GM19238 (cell line): ENCODE measurements at regions not wholly inside any gene's neighbourhood (a gene's known extent, or its start where the extent isn't known, plus 50 kb on each side); places are given as distances from the start of the nearest gene placed in this dataset.

ENCODE experiments used
- DNase-seq: peaks from one replicate; pipeline ENCODE4 v3.0.0; 2011; ENCODE audit warnings: low spot score; ENCODE audit not compliant: insufficient read length

DNA sequence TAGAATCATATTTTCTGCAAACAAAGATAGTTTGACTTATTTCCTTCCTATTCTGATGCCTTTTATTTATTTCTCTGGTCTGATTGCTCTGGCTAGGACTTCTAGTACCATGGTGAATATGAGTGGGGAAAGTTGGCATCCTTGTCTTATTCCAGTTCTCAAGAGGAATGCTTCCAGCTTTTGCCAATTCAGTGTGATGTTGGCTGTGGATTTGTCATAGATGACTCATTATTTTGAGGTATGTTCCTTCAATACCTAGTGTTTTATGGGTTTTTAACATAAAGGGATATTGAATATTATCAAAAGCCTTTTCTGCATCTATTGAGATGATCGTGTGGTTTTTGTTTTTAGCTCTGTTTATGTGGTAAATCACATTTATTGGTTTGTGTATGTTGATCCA is 139.4 kb upstream of the CNTN1 start:
- DNase-seq, result no peak

GRCh38 chr12:40557980-40558379 is 134.3 kb upstream of the CNTN1 start:
- no peak for DNase-seq

GRCh38 chr12:40559865-40560264 is 132.4 kb upstream of the CNTN1 start:
- no peak for DNase-seq

DNA sequence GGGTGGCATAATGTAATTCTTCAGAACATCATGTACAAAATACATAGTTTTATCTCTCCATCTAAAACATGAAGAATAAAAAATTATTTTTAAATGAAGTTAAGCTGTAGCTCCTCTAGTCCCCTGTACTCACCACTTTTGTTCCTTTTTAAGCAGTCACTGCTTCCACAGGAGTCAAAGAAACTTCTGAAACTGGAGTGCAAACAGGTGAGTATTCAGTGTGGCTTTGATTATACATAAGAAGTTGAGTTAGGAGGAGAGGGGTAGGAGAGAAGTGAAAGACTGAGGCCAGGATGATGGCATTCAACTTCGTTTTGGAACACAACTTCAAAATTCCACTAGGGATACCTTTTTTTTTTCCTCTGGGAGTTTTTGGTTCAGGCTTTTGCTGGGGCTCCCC is 131.4 kb upstream of the CNTN1 start:
- DNase-seq, result no peak

DNA sequence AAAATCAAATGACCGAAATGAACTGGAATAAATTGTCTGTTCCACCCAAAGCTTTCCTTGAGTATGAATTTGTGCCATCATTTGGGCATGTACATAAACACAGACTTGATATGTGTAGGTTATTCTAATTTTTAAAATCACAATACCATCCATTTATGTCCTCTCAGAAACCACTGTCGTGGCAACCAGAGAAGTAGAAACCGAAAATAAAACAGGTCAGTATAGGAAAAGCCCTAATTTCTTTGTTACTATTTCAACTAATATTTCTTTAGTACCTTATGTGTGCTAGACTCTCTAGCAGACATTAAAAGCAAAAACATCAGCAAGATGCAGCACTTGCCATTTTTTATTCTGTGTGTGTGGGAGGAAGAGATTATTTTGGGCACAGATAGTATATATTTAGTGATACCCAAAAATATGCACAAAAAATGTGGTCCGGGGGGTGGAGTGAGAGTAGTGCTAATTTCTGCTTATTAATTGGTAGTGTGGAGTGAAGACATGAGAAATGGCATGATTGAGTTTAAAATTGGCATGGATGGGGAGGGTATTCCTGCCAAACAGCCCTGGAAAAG is 130.8 kb upstream of the CNTN1 start:
- DNase-seq, result no peak

GRCh38 chr12:40565029-40565633 is 127.1 kb upstream of the CNTN1 start:
- no peak for DNase-seq

GRCh38 chr12:40566271-40566670 is 126.0 kb upstream of the CNTN1 start:
- DNase-seq, result no peak

GRCh38 chr12:40569626-40570179 is 122.5 kb upstream of the CNTN1 start:
- DNase-seq, result no peak

DNA sequence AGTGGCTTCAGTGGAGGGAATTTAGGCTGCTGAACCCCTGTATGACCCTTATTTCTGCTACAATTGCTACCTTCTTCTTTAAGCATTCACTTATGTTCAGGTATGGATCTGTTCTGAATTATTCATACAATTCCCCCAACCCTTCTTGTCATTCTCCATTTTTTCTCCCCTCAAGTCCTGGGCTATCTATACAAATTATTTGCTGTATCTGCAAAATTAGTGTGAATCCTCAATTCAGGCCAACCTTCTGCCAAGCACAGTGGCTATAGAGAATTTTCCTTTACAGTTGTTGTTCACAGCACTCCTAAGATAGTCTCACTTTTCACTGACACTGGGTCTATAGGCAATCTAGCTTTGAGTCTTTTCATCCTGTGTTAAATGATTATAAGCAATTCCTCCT is 119.2 kb upstream of the CNTN1 start:
- DNase-seq, result no peak

GRCh38 chr12:40575987-40576386 is 116.3 kb upstream of the CNTN1 start:
- no peak for DNase-seq

- DNase-seq, result no peak
Observed at GRCh38 chr12:40577834-40578233, 114.4 kb upstream of the CNTN1 start.

DNA sequence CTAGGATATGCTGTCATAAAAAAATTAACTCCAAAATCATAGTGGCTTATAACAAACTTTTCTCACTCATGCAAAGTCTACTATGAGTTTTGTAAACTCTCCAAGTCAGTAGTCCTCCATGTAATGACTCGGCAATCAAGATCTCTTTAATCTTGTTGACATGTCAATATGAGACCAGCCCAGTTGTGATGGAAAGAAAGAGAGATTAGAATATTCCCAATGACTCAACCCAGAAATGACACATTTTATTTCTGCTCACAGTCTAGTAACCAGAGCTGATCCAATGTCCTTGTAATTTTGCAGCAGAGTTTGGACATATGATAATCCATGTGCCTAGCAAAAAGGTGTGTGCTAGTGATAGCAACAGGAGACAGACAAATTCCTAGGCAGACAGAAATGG is 112.6 kb upstream of the CNTN1 start:
- DNase-seq, result no peak

- no peak for DNase-seq
Observed at GRCh38 chr12:40580346-40580745, 111.9 kb upstream of the CNTN1 start.

- DNase-seq, result no peak
Observed at GRCh38 chr12:40581889-40582288, 110.3 kb upstream of the CNTN1 start.

DNA sequence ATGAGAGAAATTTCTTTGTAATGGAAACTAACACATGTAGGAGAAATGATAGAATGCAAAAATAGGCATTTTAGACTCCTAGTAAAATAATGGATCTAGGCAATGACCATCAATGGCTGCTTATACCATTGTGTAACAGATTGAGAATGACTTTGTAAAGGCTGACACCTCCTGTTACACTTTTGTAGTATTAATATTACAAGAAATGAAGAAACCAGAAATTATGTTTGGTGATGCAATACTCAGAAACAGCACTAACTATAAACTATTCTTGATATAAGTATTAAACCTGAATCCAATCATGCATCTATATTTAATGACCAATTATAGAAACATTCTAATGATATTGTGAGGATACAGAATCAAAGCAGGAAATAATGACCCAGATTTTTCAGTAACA is 108.5 kb upstream of the CNTN1 start:
- DNase-seq, result no peak

GRCh38 chr12:40584763-40585162 is 107.5 kb upstream of the CNTN1 start:
- no peak for DNase-seq

DNA sequence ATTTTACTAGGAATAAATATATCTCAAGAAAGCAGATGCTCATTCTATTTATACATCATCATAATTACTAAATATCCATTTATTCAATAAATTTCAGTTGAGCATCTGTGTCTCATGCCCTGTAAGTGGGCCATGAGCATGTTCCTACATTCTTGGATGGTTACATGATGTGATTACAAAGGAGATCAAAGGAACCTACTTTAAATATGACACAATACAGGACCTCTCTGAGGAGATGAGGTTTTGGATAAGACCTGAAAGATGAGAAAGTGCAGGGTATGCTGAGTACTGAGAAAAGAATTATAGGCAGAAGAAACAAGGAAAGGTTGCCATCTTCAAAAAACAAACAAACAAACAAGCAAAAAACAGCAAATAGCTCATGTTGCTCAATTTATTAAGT is 105.4 kb upstream of the CNTN1 start:
- no peak for DNase-seq

- DNase-seq, result no peak
Observed at GRCh38 chr12:40587421-40587820, 104.8 kb upstream of the CNTN1 start.

- DNase-seq, result no peak
Observed at GRCh38 chr12:40587970-40588369, 104.3 kb upstream of the CNTN1 start.

- no peak for DNase-seq
Observed at GRCh38 chr12:40597133-40597532, 95.1 kb upstream of the CNTN1 start.

GRCh38 chr12:40598073-40598472 is 94.2 kb upstream of the CNTN1 start:
- DNase-seq, result no peak

DNA sequence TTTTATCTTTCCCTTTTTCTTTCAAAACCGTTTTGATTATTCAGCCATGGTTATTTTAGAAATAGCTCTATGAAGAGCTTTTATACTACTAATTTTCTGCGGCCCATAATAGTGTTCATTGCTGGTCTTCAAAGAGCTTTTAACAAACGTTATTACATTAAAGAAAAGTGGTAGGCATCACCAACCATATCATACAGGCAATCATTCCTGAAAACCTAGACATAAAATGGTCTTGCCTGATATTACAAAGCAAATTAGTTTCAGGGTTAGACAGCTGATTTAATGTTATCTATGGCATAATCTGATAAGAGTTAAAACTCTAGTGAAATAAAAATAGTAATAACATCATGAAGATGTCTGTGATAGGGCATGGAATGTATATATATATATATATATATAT is 89.7 kb upstream of the CNTN1 start:
- no peak for DNase-seq

GRCh38 chr12:40614923-40615322 is 77.3 kb upstream of the CNTN1 start:
- DNase-seq, result no peak
